Endodermal cell (in vitro differentiated cells): ENCODE measurements at regions not wholly inside any gene's neighbourhood (a gene's known extent, or its start where the extent isn't known, plus 50 kb on each side); places are given as distances from the start of the nearest gene placed in this dataset.

Experiments
- DNase-seq: peaks from one replicate; pipeline ENCODE4 v3.0.0-alpha.2; 2017
- H3K27ac ChIP-seq: 2 replicates; pipeline ENCODE4 v1.5.1; 2013; ENCODE audit warnings: mild to moderate bottlenecking, low read depth, low read length, moderate library complexity
- H3K27me3 ChIP-seq: 2 replicates; pipeline ENCODE4 v1.6.1; 2013; ENCODE audit warnings: mild to moderate bottlenecking, low read length, moderate library complexity; ENCODE audit not compliant: insufficient read depth, control insufficient read depth, poor library complexity, severe bottlenecking
- H3K36me3 ChIP-seq: 2 replicates; pipeline ENCODE4 v1.7.0; 2013; ENCODE audit warnings: mild to moderate bottlenecking, low read length, moderate library complexity; ENCODE audit not compliant: control insufficient read depth, insufficient read depth
- H3K4me1 ChIP-seq: one replicate; pipeline ENCODE4 v1.7.0; 2013; ENCODE audit warnings: low read length; ENCODE audit not compliant: control insufficient read depth, insufficient read depth
- H3K4me3 ChIP-seq: 2 replicates; pipeline ENCODE4 v1.5.1; 2013; ENCODE audit warnings: mild to moderate bottlenecking, low read length, moderate library complexity
- H3K9ac ChIP-seq: 2 replicates; pipeline ENCODE4 v1.6.1; 2013; ENCODE audit warnings: mild to moderate bottlenecking, low read length, moderate library complexity; ENCODE audit not compliant: poor library complexity, severe bottlenecking; ENCODE audit errors: extremely low read depth
- H3K9me3 ChIP-seq: 2 replicates; pipeline ENCODE4 v1.6.1; 2013; ENCODE audit warnings: mild to moderate bottlenecking, low read length, moderate library complexity; ENCODE audit not compliant: control insufficient read depth
- H3K27ac Mint-ChIP-seq: 2 replicates; pipeline ENCODE4 v1.8.0; 2020; ENCODE audit warnings: mixed read lengths
- H3K27me3 Mint-ChIP-seq: 2 replicates; pipeline ENCODE4 v1.8.0; 2021; ENCODE audit warnings: mild to moderate bottlenecking, mixed read lengths; ENCODE audit not compliant: insufficient read depth
- H3K36me3 Mint-ChIP-seq: 2 replicates; pipeline ENCODE4 v1.8.0; 2020; ENCODE audit warnings: low read depth, mixed read lengths
- H3K4me1 Mint-ChIP-seq: 2 replicates; pipeline ENCODE4 v1.8.0; 2020; ENCODE audit warnings: mixed read lengths
- H3K4me3 Mint-ChIP-seq: 2 replicates; pipeline ENCODE4 v1.8.0; 2020; ENCODE audit warnings: mild to moderate bottlenecking, moderate library complexity, mixed read lengths
- H3K9me3 Mint-ChIP-seq: 2 replicates; pipeline ENCODE4 v1.8.0; 2020; ENCODE audit warnings: mild to moderate bottlenecking, mixed read lengths
- WGBS, 2 experiments: methylation state at CpG; one replicate each; pipeline versions ENCODE4 v1.1.5 to v1.1.7; 2013; ENCODE audit warnings: missing lambda C conversion rate in 2 of 2, mixed read lengths in 1 of 2; ENCODE audit not compliant: insufficient coverage in 1 of 2, insufficient read length in 1 of 2; 5-methylcytosine and 5-hydroxymethylcytosine counted together
- TF ChIP-seq, protein P1 (sequence below): fragments of 200-600 bp; sonication (generic); conservative IDR thresholded peaks from 2 replicates; pipeline ENCODE4 v1.5.0; 2021; ENCODE audit warnings: antibody characterized with exemption, mild to moderate bottlenecking

DNA sequence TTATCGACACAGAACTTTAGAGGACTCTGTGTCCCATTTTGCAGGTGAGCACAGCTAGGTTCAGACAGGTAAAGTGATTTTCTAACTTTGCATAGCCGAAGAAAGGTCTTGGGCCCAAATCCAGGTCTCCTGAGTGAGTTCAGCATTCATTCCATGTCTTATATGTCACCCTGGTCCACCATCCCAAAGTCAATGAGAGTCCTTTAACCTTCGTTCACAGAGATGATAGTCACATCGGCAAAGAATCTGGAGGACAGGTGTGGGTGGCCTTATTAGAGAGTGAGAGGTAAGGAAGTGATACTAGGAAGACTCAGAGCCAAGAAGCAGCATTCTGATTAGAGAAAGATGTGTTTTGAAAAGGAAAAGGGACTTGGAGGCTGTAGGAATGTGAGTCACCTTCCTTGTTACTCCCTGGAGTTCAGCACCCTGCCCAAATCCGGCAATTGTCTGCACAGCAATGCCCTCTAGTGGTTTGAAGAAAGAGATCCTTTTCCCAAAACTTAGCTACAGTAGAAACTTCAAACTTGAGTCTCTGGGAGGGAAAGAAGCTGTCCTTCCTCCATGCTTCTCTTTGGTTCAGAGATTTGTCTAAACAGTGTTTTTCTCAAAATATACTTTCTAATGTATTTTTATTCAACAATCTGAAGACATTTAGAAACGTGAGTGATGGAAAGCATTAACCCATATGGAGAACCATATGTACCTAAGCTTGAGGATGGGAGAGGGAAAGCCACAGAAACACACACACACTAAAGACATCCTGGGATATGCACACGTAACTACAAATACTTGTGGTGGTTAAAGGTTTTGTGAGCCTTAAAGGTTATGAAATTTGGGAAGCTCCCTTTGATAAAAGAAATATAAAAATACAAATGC lies 96.4 kb upstream of the SHISA6 start:
- H3K36me3 ChIP-seq, result no peaks in the 10 kb centered on the region
- H3K4me1 Mint-ChIP-seq, result peaks cover 3% of the 10 kb centered on the region
- H3K9me3 Mint-ChIP-seq, result peaks cover 6% of the 10 kb centered on the region
- H3K27me3 Mint-ChIP-seq, result peaks cover 4% of the 10 kb centered on the region
- 57 to 72% methylated on average over 5 to 6 of the region's 7 CpGs for WGBS, 2 experiments
- H3K27ac Mint-ChIP-seq, result no peak overlapping the region
- H3K4me3 ChIP-seq, result no peak overlapping the region
- no peaks in the 10 kb centered on the region for H3K36me3 Mint-ChIP-seq
- peak; percentile 85 for DNase-seq
- peaks cover 14% of the 10 kb centered on the region for H3K9me3 ChIP-seq
- no peak overlapping the region for H3K4me3 Mint-ChIP-seq
- H3K27me3 ChIP-seq, result no peaks in the 10 kb centered on the region
- no peaks in the 10 kb centered on the region for H3K4me1 ChIP-seq
- no peak overlapping the region for H3K27ac ChIP-seq
- no peak overlapping the region for H3K9ac ChIP-seq
- TF ChIP-seq, protein P1, sequence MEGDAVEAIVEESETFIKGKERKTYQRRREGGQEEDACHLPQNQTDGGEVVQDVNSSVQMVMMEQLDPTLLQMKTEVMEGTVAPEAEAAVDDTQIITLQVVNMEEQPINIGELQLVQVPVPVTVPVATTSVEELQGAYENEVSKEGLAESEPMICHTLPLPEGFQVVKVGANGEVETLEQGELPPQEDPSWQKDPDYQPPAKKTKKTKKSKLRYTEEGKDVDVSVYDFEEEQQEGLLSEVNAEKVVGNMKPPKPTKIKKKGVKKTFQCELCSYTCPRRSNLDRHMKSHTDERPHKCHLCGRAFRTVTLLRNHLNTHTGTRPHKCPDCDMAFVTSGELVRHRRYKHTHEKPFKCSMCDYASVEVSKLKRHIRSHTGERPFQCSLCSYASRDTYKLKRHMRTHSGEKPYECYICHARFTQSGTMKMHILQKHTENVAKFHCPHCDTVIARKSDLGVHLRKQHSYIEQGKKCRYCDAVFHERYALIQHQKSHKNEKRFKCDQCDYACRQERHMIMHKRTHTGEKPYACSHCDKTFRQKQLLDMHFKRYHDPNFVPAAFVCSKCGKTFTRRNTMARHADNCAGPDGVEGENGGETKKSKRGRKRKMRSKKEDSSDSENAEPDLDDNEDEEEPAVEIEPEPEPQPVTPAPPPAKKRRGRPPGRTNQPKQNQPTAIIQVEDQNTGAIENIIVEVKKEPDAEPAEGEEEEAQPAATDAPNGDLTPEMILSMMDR, result peak; percentile 95

DNA sequence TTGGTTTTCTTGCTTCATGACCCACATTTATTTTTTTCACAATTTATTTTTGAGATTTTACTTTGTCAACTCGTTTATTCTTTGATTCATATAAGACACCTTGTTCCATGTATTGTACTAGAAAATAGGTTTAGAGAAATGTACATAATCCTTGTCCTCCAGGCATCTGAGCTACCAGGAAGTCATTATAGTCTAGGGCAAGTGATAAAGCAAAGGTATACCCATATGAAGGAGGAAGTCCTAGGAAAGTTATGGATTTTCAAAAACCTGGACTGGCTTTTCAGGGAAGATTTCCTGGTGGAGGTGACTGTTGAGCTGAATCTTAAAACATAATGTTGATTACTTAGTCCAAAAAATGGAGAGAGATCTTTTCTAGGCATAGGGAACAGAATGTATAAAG lies 98.8 kb upstream of the SHISA6 start:
- Histone ChIP-seq H3K27me3 (no peaks in the 10 kb centered on the region), H3K4me3 (no peak overlapping the region), H3K36me3 (no peaks in the 10 kb centered on the region), H3K4me1 (no peaks in the 10 kb centered on the region), H3K9ac (no peak overlapping the region), H3K9me3 (peaks cover 23% of the 10 kb centered on the region), H3K27ac (no peak overlapping the region)
- Mint-ChIP-seq H3K27me3 (peaks cover 4% of the 10 kb centered on the region), H3K4me1 (peaks cover 3% of the 10 kb centered on the region), H3K36me3 (no peaks in the 10 kb centered on the region), H3K4me3 (no peak overlapping the region), H3K27ac (no peak overlapping the region), H3K9me3 (peaks cover 4% of the 10 kb centered on the region)
- TF ChIP-seq, protein P1, result no peak
- no peak for DNase-seq
- WGBS, 2 experiments, result 100% methylated on average over 1 of the region's 1 CpG; no CpG with 5 or more reads in 1 of the 2 experiments

DNA sequence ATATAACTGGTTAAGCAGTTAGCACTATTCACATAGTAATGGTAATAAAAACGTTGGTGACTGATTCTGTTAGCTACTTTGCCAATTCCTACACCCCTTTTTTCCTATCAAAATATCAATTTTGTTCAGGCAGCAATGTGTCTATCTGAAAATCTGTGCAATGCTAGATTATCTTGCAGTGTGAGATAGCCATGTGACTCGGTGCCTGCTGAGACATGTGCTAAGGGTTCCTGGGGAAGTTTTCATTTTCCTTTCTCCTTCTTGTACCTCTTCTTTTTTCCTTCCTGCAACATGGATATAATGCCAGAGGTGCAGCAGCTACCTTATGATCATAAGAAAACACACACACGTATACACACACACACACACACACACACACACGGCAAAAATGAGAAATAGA lies 100.5 kb upstream of the SHISA6 start:
- whole genome bisulfite sequencing, 2 experiments, result 82% methylated on average over 4 of the region's 4 CpGs; no CpG with 5 or more reads in 1 of the 2 experiments
- H3K27ac ChIP-seq, result no peak overlapping the region
- Mint-ChIP-seq H3K36me3 (no peaks in the 10 kb centered on the region), H3K27ac (no peak overlapping the region), H3K9me3 (peaks cover 4% of the 10 kb centered on the region), H3K4me3 (no peak overlapping the region), H3K4me1 (peaks cover 3% of the 10 kb centered on the region), H3K27me3 (peaks cover 4% of the 10 kb centered on the region)
- DNase-seq, result no peak
- peaks cover 15% of the 10 kb centered on the region for H3K9me3 ChIP-seq
- H3K4me1 ChIP-seq, result no peaks in the 10 kb centered on the region
- no peaks in the 10 kb centered on the region for H3K36me3 ChIP-seq
- H3K4me3 ChIP-seq, result no peak overlapping the region
- H3K9ac ChIP-seq, result no peak overlapping the region
- H3K27me3 ChIP-seq, result no peaks in the 10 kb centered on the region
- TF ChIP-seq, protein P1, result no peak
